ENCODE measurements at regions not wholly inside any gene's neighbourhood (a gene's known extent, or its start where the extent isn't known, plus 50 kb on each side); places are given as distances from the start of the nearest gene placed in this dataset.

DNA sequence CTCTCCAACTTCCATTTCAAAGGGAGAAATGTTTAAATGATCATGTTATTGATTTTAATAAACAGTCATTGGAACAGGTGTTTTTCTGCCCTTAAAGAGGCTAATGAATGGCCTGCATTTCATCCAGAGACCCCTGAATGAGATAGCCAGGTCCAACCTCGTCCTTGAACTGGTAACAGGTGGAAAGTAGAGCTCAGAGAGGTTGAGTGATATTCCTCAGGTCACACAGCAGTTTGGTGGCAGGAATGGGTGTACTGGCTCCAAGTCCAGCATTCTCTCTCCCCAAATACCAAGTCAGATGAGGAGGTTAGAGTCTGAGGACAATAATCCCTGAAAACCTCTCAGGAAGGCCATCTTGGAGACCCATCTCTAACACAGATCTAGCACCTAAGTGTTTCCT, 81.7 kb upstream of the ANO1 start:
- DNase-seq: no peak
- intact Hi-C loops (cut with DNase I): no loop called here
- no peak for ATAC-seq

DNA sequence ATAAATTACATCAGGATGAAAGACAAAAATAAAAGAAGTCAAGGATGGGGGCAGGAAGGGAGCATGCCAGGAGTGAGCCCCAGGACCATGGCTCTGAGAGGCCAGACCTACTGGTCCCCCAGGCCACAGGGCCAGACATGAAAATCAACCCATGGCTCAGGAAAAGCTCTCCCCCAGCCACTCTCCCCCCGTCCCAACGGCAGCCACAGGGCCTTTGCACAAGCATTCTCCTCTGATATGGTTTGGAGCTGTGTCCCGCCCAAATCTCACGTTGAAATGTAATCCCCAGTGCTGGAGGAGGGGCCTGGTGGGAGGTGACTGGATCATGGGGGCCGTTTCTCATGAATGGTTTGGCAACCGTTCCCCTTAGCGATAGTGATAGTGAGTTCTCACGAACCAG, 80.8 kb upstream of the ANO1 start:
- ATAC-seq (no peak), DNase-seq (no peak)
- intact Hi-C loops (cut with DNase I): no loop called here

GRCh38 chr11:69999721-70000120, 78.4 kb upstream of the ANO1 start:
- ATAC-seq (peak in 1 of 2 donors; percentile 34), DNase-seq (no peak)
- intact Hi-C loops (cut with DNase I): no loop called here

GRCh38 chr11:70000228-70000627, 77.9 kb upstream of the ANO1 start:
- ATAC-seq (peak in 1 of 2 donors; percentile 24), DNase-seq (no peak)
- intact Hi-C loops (cut with DNase I): no loop called here

DNA sequence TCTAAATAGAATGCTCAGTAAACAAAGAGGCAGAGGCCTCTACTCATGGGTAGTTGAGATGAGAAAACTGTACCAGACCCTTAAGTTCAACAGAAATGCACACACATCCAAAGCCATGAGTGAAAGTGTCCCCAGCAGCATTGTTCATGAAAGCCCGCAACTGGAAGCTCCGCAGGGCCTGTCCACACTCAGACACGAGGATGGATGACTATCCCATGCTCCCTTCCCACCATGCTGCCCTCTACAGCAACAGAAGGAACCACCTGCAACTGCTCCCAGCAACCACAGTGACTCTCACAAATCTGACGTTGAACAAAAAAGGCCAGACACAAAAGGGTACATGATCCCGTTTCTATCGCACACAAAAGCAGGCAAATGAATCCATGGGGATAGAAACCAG, 76.9 kb upstream of the ANO1 start:
- DNase-seq (no peak), ATAC-seq (no peak)
- intact Hi-C loops (cut with DNase I): no loop called here

GRCh38 chr11:70002433-70002832, 75.7 kb upstream of the ANO1 start:
- no peak for DNase-seq
- intact Hi-C loops (cut with DNase I): no loop called here
- no peak for ATAC-seq

GRCh38 chr11:70005107-70005818, 72.9 kb upstream of the ANO1 start:
- no peak for DNase-seq
- ATAC-seq: peak in 1 of 2 donors; percentile 12
- intact Hi-C loops (cut with DNase I): no loop called here

DNA sequence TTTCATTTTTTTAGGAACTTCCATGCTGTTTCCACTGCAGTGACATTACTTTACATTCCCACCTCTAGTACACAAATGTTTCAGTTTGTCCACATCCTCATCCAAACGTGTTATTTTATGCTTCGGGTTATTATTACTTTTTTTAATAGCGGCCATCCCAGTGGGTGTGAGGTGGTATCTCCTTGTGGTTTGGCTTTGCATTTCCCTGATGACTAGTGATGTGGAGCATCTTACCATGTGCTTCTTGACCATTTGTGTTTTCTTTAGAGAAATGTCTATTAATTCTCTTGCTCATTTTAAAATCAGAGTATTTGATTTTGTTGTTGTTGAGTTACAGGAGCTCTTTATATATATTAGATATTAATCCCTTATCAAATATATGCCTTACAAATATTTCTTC, 70.3 kb upstream of the ANO1 start:
- no peak for ATAC-seq
- DNase-seq: no peak
- intact Hi-C loops (cut with DNase I): no loop called here

- no peak for DNase-seq
- intact Hi-C loops (cut with DNase I): no loop called here
- no peak for ATAC-seq
Measured at GRCh38 chr11:70010774-70011173, 67.3 kb upstream of the ANO1 start.

- intact Hi-C loops (cut with DNase I): no loop called here
- ATAC-seq (no peak), DNase-seq (no peak)
Measured at GRCh38 chr11:70012134-70012733, 65.9 kb upstream of the ANO1 start.

- ATAC-seq (no peak), DNase-seq (no peak)
- intact Hi-C loops (cut with DNase I): no loop called here
Measured at GRCh38 chr11:70014291-70014690, 63.8 kb upstream of the ANO1 start.

GRCh38 chr11:70016666-70017367, 61.3 kb upstream of the ANO1 start:
- DNase-seq (no peak), ATAC-seq (no peak)
- intact Hi-C loops (cut with DNase I): no loop called here

DNA sequence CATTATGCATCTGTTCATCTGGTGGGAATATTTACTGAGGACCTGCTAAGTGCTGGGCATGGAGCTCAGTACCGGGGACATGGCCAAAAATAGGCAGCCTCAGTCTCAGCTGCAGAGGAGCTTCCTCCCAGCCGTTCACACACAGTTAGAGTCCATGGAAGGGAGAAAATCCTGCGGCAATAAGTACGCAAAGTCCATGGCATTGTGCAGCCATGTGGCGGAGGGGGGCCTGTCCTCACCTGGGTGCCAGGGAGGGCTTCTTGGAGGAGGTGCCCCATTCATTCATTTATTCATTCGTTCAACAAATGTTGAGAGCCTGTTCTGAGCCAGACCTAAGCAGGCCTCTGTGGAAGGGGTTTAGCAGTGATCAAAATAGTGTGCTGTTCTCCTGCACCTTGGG, 59.3 kb upstream of the ANO1 start:
- ATAC-seq: no peak
- intact Hi-C loops (cut with DNase I): no loop called here
- no peak for DNase-seq

DNA sequence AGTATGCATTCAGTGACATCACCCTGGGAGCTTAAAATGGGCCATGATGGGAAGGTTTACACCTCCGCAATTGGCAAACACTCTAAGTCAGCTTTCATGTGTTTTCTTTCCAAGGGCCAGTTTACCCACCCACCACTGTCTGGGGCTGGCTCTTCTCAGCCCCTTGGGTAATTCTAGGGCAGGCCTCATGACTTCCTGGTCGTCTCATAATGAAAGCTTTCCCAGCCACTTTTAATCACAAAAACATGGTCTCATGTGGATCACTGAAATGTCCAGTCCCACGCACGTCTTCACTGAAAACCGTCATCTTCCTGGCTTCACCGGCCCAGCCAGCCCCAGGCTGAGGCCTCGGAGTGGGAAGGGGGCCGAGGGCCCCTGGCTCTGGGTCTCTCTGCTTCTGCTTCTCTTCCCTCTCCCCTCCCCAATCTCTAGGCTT, 58.5 kb upstream of the ANO1 start:
- intact Hi-C loops (cut with DNase I): no loop called here
- ATAC-seq: peak; percentile 56 to 80
- DNase-seq: peak; percentile 32

GRCh38 chr11:70020336-70021214, 57.5 kb upstream of the ANO1 start:
- intact Hi-C loops (cut with DNase I): no loop called here
- ATAC-seq (peak; percentile 70 to 80), DNase-seq (peak; percentile 52)

GRCh38 chr11:70021586-70021985, 56.5 kb upstream of the ANO1 start:
- no peak for DNase-seq
- no peak for ATAC-seq
- intact Hi-C loops (cut with DNase I): no loop called here

DNA sequence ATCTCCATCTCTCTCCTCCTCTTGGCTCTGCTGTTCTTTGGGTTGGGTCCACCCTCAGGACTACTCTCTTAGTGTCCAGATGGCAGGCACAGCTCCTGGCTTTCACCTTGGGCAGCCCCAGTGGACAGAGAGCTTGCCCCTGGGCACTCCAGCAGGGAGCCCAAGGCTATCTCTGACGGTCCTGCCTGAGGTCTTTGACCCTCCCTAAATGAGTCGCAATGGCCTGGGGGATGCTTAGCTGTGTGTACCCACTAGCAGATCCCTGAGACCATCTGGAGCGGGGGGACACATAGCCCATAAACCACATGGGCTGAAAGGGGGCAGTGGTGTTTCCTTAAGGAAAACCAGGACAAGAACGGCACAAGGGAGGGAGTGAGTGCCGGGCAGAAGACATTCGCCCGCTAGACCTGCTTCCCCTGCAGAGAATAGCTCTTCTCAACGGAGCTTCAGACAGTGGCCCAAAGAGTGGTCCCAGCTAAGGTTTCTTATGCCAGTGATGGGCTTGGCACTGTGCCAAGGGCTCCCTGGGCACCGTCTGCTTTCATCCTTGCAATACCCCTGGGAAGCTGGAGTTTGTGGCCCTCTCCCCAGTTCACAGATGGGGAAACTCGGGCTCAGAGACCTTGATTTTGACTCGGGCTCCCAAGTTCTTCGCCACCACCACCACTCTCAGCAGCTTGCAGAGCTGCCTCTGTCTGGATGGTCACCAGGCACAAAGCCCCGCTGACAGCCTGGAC, 53.9 kb upstream of the ANO1 start:
- ATAC-seq (no peak), DNase-seq (no peak)
- intact Hi-C loops (cut with DNase I): no loop called here

DNA sequence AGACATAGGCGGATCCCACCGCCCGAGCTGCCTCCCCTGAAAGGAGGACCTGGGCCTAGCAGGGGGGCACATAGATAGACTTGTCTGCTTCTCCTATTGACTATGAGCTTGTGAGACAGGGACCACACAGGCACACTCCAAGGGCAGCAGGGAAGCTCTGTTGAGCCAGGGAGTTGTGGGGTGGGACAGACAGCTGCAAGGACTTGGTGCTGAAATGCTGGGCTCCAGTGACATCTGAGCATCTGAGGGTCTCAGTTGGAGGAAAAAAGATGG, 53.4 kb upstream of the ANO1 start:
- intact Hi-C loops (cut with DNase I): no loop called here
- DNase-seq: no peak
- no peak for ATAC-seq

DNA sequence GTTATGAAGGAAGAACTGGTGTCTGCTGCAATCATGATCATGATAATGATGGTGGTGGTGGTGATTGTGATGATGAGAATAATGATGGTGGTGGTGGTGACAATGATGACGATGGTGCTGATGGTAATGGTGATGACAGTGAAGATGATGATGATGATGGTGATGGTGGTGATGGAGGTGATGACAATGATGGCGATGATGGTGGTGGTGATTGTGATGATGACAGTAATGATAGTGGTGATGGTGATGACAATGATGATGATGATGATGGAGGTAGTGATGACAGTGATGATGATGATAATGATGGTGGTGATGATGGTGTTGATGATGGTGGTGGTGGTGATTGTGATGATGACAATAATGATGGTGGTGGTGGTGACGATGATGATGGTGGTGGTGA, 52.8 kb upstream of the ANO1 start:
- intact Hi-C loops (cut with DNase I): no loop called here
- DNase-seq: no peak

More for the DNA sequence above, 52.8 kb upstream of the ANO1 start:
- ATAC-seq: no peak

All from left cardiac atrium (tissue), 4 donors.